ENCODE measurements at regions not wholly inside any gene's neighbourhood (a gene's known extent, or its start where the extent isn't known, plus 50 kb on each side); places are given as distances from the start of the nearest gene placed in this dataset.

- DNase-seq (ENCODE audit: low read depth in 2 of 3, low spot score in 2 of 3): no peak
Measured at GRCh38 chr10:120367341-120367740, 89.7 kb upstream of the PLPP4 start.

GRCh38 chr10:120368338-120368737, 88.7 kb upstream of the PLPP4 start:
- DNase-seq (ENCODE audit: low read depth in 2 of 3, low spot score in 2 of 3): no peak

GRCh38 chr10:120368927-120369326, 88.1 kb upstream of the PLPP4 start:
- DNase-seq (ENCODE audit: low read depth in 2 of 3, low spot score in 2 of 3): no peak

GRCh38 chr10:120369856-120370276, 87.2 kb upstream of the PLPP4 start:
- DNase-seq (ENCODE audit: low read depth in 2 of 3, low spot score in 2 of 3): no peak

GRCh38 chr10:120371856-120372255, 85.2 kb upstream of the PLPP4 start:
- no peak for DNase-seq (ENCODE audit: low read depth in 2 of 3, low spot score in 2 of 3)

- DNase-seq (ENCODE audit: low read depth in 2 of 3, low spot score in 2 of 3): no peak
Measured at GRCh38 chr10:120372917-120373316, 84.1 kb upstream of the PLPP4 start.

- no peak for DNase-seq (ENCODE audit: low read depth in 2 of 3, low spot score in 2 of 3)
Measured at GRCh38 chr10:120375666-120376065, 81.4 kb upstream of the PLPP4 start.

- no peak for DNase-seq (ENCODE audit: low read depth in 2 of 3, low spot score in 2 of 3)
Measured at GRCh38 chr10:120381931-120382330, 75.1 kb upstream of the PLPP4 start.

- DNase-seq (ENCODE audit: low read depth in 2 of 3, low spot score in 2 of 3): no peak
Measured at GRCh38 chr10:120382360-120382759, 74.7 kb upstream of the PLPP4 start.

GRCh38 chr10:120385992-120386391, 71.0 kb upstream of the PLPP4 start:
- no peak for DNase-seq (ENCODE audit: low read depth in 2 of 3, low spot score in 2 of 3)

- DNase-seq (ENCODE audit: low read depth in 2 of 3, low spot score in 2 of 3): no peak
Measured at GRCh38 chr10:120386896-120387295, 70.1 kb upstream of the PLPP4 start.

GRCh38 chr10:120387326-120387725, 69.7 kb upstream of the PLPP4 start:
- DNase-seq (ENCODE audit: low read depth in 2 of 3, low spot score in 2 of 3): no peak

- no peak for DNase-seq (ENCODE audit: low read depth in 2 of 3, low spot score in 2 of 3)
Measured at GRCh38 chr10:120392245-120392644, 64.8 kb upstream of the PLPP4 start.

GRCh38 chr10:120392671-120393079, 64.4 kb upstream of the PLPP4 start:
- DNase-seq (ENCODE audit: low read depth in 2 of 3, low spot score in 2 of 3): no peak

- DNase-seq (ENCODE audit: low read depth in 2 of 3, low spot score in 2 of 3): no peak
Measured at GRCh38 chr10:120394446-120394845, 62.6 kb upstream of the PLPP4 start.

GRCh38 chr10:120396228-120396627, 60.8 kb upstream of the PLPP4 start:
- no peak for DNase-seq (ENCODE audit: low read depth in 2 of 3, low spot score in 2 of 3)

- no peak for DNase-seq (ENCODE audit: low read depth in 2 of 3, low spot score in 2 of 3)
Measured at GRCh38 chr10:120398180-120398579, 58.8 kb upstream of the PLPP4 start.

- no peak for DNase-seq (ENCODE audit: low read depth in 2 of 3, low spot score in 2 of 3)
Measured at GRCh38 chr10:120400601-120401000, 56.4 kb upstream of the PLPP4 start.

- DNase-seq (ENCODE audit: low read depth in 2 of 3, low spot score in 2 of 3): no peak
Measured at GRCh38 chr10:120402147-120402766, 54.8 kb upstream of the PLPP4 start.

GRCh38 chr10:120403109-120403508, 53.9 kb upstream of the PLPP4 start:
- no peak for DNase-seq (ENCODE audit: low read depth in 2 of 3, low spot score in 2 of 3)

- no peak for DNase-seq (ENCODE audit: low read depth in 2 of 3, low spot score in 2 of 3)
Measured at GRCh38 chr10:120406376-120406775, 50.7 kb upstream of the PLPP4 start.

Measured in activated CD8-positive, alpha-beta memory T cell treated with anti-CD3 and anti-CD28 coated beads for 48 hours (primary cell).